Stomach (tissue), 8 donors: ENCODE measurements at regions not wholly inside any gene's neighbourhood (a gene's known extent, or its start where the extent isn't known, plus 50 kb on each side); places are given as distances from the start of the nearest gene placed in this dataset.

ENCODE experiments used
- DNase-seq, 2 donors: peaks; one replicate each; pipeline versions ENCODE4 v3.0.0 to v3.0.0-alpha.2; 2013 to 2019
- H3K27ac ChIP-seq, 5 donors: fragments of 200-600 bp in 4 of 5; sonication (generic) in 4 of 5; one replicate each; pipeline ENCODE4 v1.5.1; 2013 to 2019; ENCODE audit warnings: mild to moderate bottlenecking in 1 of 5, moderate library complexity in 1 of 5
- H3K27me3 ChIP-seq, 3 donors: fragments of 200-600 bp; sonication (generic); one replicate each; pipeline ENCODE4 v1.5.1; 2017 to 2019; ENCODE audit warnings: mixed run types in 1 of 3
- H3K36me3 ChIP-seq, 4 donors: fragments of 200-600 bp; sonication (generic); 1 replicate in 3 of 4; 2 replicates in 1 of 4; pipeline ENCODE4 v1.5.1; 2016 to 2019
- H3K4me1 ChIP-seq, 4 donors: fragments of 200-600 bp; sonication (generic); one replicate each; pipeline ENCODE4 v1.5.1; 2016 to 2019
- H3K4me3 ChIP-seq, 4 donors: fragments of 200-600 bp; sonication (generic) in 3 of 4; one replicate each; pipeline ENCODE4 v1.5.1; 2016 to 2019; ENCODE audit warnings: mild to moderate bottlenecking in 1 of 4
- H3K9me3 ChIP-seq, 4 donors: fragments of 200-600 bp; sonication (generic); one replicate each; pipeline ENCODE4 v1.5.1; 2016 to 2019
- CTCF ChIP-seq, 7 experiments: fragments of 450-650 bp in 4 of 7; fragments of 200-600 bp in 3 of 7; sonication (generic) in 3 of 7; IDR thresholded peaks; one replicate each; pipeline ENCODE4 v1.5.1; 2016 to 2019; ENCODE audit warnings: antibody characterized with exemption in 7 of 7, control low read depth in 2 of 7, mild to moderate bottlenecking in 1 of 7
- EP300 ChIP-seq: sonication (generic); formaldehyde crosslinking; IDR thresholded peaks from one replicate; pipeline ENCODE4 v1.6.1; 2017; ENCODE audit warnings: antibody characterized with exemption
- POLR2A ChIP-seq, 4 donors: fragments of 450-650 bp; IDR thresholded peaks; one replicate each; pipeline ENCODE4 v1.6.1; 2016; ENCODE audit warnings: antibody characterized with exemption in 4 of 4, control low read depth in 2 of 4, mild to moderate bottlenecking in 1 of 4, moderate library complexity in 1 of 4
- POLR2AphosphoS5 ChIP-seq, 3 donors: sonication (generic); formaldehyde crosslinking; IDR thresholded peaks; one replicate each; pipeline ENCODE4 v1.6.1; 2016; ENCODE audit warnings: antibody characterized with exemption in 3 of 3
- WGBS, 5 donors: extraction: QIAGEN DNeasy Blood & Tissue Kit in 3 of 5; methylation state at CpG; one replicate each; pipeline versions ENCODE4 v1.1.5 to v1.1.7; 2013 to 2018; 5-methylcytosine and 5-hydroxymethylcytosine counted together
- intact Hi-C: fragments of 100-400 bp; cut with DNase I; formaldehyde crosslinking; loops from one replicate; pipeline ENCODE4 v1.15.1; 2023; ENCODE audit warnings: low total_unique reads
- donor health status: healthy with polysubstance abuse.
- donor health status: Bipolar disorder and iron deficiency.
- donor health status: healthy.

DNA sequence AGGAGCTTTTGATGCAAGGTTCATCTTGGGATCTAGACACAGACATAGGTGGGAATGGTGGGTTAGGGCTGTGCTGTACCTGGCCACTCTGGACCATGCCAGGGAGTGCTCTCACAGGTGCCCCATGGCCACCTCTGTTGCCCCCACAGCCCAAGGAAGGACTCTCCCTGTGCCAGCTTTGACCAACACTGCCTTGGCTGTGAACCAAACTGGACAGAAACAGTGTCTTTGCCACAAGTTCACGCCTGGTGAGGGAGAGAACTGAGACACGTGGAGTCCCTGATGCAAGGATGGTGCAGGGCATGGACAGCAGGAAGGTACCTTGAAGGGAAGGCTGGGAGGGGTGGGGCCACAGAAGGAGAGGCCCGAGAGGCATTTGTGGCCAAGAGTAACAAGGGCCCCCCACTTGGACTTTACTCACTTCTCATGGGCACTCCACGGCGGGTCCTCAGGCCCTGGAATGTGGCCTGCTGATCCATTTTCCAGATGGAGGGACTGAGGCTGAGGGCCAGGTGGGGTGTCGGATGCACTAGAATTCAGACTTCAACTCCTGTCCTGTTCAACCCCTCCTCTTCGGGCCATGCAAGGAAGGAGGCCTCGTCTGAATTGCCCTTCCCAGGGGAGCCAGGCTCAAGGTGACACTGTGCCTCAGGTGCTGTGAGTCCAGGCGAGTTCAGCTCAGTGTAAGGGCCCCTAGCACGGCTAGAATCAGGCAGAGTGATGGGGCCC lies 103.3 kb downstream of the YTHDF1 start:
- peaks cover 3 to 48% (median 22%) of the 10 kb centered on the region in 3 donors for H3K27me3 ChIP-seq
- H3K27ac ChIP-seq = no peak overlapping the region

DNA sequence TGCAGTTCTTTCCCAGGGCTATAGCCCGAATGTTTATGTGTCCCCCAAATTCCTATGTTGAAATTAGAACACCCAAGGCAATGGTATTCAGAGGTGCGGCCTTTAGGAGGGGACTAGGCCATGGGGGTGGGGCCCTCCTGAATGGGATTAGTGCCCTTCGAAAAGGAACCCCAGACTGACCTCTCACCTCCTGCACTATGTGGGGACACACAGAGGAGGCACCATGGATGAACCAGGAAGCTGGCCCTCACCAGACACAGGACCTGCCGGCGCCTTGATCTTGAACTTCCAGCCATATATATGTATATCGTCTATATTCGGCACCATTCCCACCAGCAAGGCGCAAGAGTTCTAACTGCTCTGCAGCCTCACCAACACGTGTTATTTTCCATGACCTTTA lies 101.5 kb upstream of the BHLHE23 start:
- H3K27ac ChIP-seq = no peak overlapping the region
- H3K9me3 ChIP-seq = peaks cover 0 to 31% (median 21%) of the 10 kb centered on the region in 4 donors
- TF ChIP-seq EP300 (no peak), POLR2AphosphoS5 (IDR thresholded peaks at IDR 0.05) (no peak), CTCF (IDR thresholded peaks at IDR 0.05) (no peak), POLR2A (IDR thresholded peaks at IDR 0.05) (no peak)
- intact Hi-C loops = no loop called here
- H3K4me3 ChIP-seq = no peak overlapping the region
- peaks cover 0 to 9% (median 3%) of the 10 kb centered on the region in 3 donors for H3K27me3 ChIP-seq
- WGBS, 5 donors = 85 to 91% (median 89%) methylated on average over 9 of the region's 9 CpGs
- no peaks in the 10 kb centered on the region for H3K36me3 ChIP-seq
- H3K4me1 ChIP-seq = peaks cover 8 to 12% (median 10%) of the 10 kb centered on the region in 4 donors
- DNase-seq = no peak

More for the DNA sequence above, 103.3 kb downstream of the YTHDF1 start:
- intact Hi-C loops = no loop called here
- no peak for DNase-seq
- H3K4me3 ChIP-seq = no peak overlapping the region
- no peak for TF ChIP-seq POLR2AphosphoS5 (IDR thresholded peaks at IDR 0.05)
- no peak for TF ChIP-seq EP300
- no peak for TF ChIP-seq CTCF (IDR thresholded peaks at IDR 0.05)
- TF ChIP-seq POLR2A (IDR thresholded peaks at IDR 0.05) = no peak
- H3K36me3 ChIP-seq = no peaks in the 10 kb centered on the region
- peaks cover 0 to 4% (median 0%) of the 10 kb centered on the region in 4 donors for H3K4me1 ChIP-seq
- 51 to 73% (median 70%) methylated on average over 3 to 10 of the region's 10 CpGs for WGBS, 5 donors
- H3K9me3 ChIP-seq = peaks cover 0 to 31% (median 21%) of the 10 kb centered on the region in 4 donors

DNA sequence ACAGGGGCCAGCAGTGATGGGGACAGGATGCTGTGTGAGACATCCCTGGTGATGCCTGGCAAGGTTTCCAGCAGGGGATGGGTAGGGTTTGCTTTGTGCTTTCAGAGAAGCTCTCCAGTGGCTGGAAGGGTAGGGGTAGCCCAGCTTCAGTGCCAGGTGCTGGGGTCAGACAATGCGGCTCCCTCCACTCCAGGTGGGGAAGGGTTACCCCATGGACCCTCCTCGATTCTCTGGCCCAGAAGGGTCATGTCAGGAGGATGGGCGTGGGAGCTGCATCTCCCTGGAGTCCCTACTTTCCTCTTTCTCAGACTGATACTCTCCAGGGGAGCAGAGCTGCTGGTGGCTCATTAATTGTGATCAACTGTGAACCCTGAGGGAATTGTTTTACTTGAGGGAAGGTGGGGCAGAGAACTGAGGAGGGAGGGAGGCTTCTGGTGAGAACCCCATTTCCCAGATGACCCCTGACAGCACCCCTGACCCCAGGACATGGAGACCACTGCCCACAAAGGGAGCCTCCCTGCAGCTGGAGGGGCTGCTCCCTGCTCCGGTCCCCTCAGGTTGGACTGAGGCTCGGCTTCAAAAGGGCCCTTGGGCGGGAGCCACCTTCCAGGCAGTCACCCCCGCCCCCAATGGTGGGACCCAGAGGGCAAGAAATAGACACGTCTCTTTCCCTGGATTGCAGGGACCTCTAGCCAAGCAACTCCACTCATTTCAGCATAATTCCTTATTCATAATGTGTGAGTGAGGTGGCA lies 100.9 kb upstream of the BHLHE23 start:
- no peak for DNase-seq
- Histone ChIP-seq H3K9me3 (peaks cover 0 to 27% (median 19%) of the 10 kb centered on the region in 4 donors), H3K4me1 (peaks cover 13 to 17% (median 15%) of the 10 kb centered on the region in 4 donors), H3K27ac (no peak overlapping the region), H3K27me3 (peaks cover 0 to 9% (median 2%) of the 10 kb centered on the region in 3 donors), H3K36me3 (no peaks in the 10 kb centered on the region), H3K4me3 (no peak overlapping the region)
- intact Hi-C loops = no loop called here
- TF ChIP-seq EP300 = no peak
- no peak for TF ChIP-seq POLR2AphosphoS5 (IDR thresholded peaks at IDR 0.05)
- TF ChIP-seq CTCF (IDR thresholded peaks at IDR 0.05) = no peak
- no peak for TF ChIP-seq POLR2A (IDR thresholded peaks at IDR 0.05)
- 67 to 73% (median 68%) methylated on average over 8 of the region's 8 CpGs for WGBS, 5 donors

- intact Hi-C loops = no loop called here
- Histone ChIP-seq H3K36me3 (no peaks in the 10 kb centered on the region), H3K4me3 (no peak overlapping the region), H3K27ac (no peak overlapping the region), H3K27me3 (peaks cover 0 to 13% (median 3%) of the 10 kb centered on the region in 3 donors), H3K4me1 (peaks cover 16 to 23% (median 18%) of the 10 kb centered on the region in 4 donors), H3K9me3 (peaks cover 0 to 20% (median 15%) of the 10 kb centered on the region in 4 donors)
- TF ChIP-seq POLR2A (IDR thresholded peaks at IDR 0.05) (no peak), EP300 (no peak), CTCF (IDR thresholded peaks at IDR 0.05) (no peak), POLR2AphosphoS5 (IDR thresholded peaks at IDR 0.05) (no peak)
- DNase-seq = no peak
- 75 to 91% (median 83%) methylated on average over 9 to 16 of the region's 16 CpGs for WGBS, 5 donors
These were observed 100.1 kb upstream of the BHLHE23 start for GRCh38 chr20:63106765-63107448.
